M059J (cell line): ENCODE measurements at regions not wholly inside any gene's neighbourhood (a gene's known extent, or its start where the extent isn't known, plus 50 kb on each side); places are given as distances from the start of the nearest gene placed in this dataset.
A peak's percentile ranks its signal among the peaks of the same experiment; 100 is the strongest.

Experiments
- DNase-seq: peaks from one replicate; pipeline ENCODE4 v3.0.0-alpha.2; 2012; ENCODE audit warnings: low read depth

GRCh38 chr5:68793993-68794392, 299.8 kb upstream of the SLC30A5 start:
- DNase-seq = no peak

- DNase-seq = no peak
Measured at GRCh38 chr5:68795190-68795589, 298.6 kb upstream of the SLC30A5 start.

DNA sequence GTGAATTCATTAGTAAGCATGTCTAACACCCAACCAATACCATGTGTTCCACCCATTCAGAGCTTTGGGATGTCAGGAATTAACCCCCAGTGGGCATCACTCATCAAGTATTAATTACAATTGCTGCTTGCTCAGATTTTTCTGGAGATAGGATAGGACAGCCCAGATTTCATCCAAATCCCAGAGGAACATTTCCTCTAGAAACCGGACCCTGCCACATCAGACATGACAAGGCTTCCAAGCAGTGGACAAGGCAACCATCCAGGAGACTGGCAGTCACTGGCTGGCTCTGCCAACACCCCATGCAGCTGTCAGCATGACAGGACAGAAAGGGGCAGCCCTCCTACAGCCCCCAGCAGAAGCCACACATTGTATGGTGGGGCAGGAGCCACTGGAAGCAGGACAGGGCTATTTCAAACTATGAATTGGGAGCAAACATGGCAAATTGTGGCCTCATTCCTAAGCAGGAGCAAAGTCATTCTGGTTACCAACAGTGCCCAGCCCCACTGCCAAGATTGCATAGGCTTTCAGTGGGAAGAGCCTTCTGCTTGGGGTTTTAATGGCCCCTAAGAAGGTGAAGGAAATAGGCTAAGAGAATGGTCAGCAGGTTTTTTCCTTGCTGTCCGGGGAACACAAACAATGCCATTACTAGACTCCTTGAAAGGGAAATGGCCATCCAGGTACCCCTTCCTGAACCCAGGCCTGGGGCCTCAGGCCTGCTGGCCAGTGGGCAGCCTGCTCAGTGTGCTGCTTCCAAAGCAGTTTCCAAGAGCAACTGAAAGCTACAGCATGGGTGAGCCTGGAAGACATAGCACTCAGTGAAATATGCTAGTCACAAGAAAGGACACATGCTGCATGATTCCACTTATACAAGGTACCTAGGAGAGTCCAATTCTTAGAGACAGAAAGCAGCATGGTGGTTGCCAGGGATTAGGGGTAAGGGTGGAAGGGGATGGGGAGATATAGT, 294.7 kb upstream of the SLC30A5 start:
- DNase-seq = peak; percentile 25

DNA sequence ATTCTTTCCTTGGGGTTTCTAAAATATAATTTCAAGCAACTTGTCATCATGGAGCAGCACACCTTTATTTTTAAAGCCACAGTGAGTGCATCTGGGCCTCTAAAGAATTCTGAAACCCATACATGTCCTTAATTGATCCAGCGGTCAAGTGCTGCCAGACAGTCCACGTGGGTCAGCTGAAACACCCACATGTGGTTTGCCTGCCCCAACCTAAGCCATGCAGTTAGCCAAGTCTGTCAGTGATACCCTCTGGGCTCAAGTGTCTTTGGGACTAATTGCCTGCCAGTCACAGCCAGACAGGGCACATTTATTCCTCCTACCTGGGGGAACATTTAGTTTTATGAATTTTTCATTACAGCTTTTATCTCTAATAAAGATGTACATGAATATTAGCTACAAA, 291.4 kb upstream of the SLC30A5 start:
- DNase-seq = no peak

GRCh38 chr5:68803881-68804319, 289.9 kb upstream of the SLC30A5 start:
- DNase-seq = no peak

- no peak for DNase-seq
Measured at GRCh38 chr5:68804343-68804742, 289.5 kb upstream of the SLC30A5 start.

DNA sequence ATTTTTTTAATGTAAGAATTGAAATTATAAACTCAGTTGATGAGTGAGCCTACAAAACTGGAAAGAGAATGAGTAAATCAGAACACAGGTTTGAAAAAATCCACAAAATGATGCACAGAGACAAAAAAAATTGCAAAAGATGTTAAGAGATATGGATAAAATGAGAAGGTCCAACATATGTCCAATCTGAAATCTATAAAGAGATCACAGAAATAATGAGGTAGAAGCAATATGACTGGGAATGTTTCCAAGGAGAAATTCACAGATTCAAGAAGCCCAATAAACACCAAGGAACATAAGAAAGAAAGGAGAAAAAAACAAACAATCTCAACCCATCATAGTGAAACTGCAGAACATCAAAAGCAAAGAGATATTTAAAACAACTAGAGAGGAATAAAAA, 288.4 kb upstream of the SLC30A5 start:
- no peak for DNase-seq

GRCh38 chr5:68817632-68818031, 276.2 kb upstream of the SLC30A5 start:
- no peak for DNase-seq

DNA sequence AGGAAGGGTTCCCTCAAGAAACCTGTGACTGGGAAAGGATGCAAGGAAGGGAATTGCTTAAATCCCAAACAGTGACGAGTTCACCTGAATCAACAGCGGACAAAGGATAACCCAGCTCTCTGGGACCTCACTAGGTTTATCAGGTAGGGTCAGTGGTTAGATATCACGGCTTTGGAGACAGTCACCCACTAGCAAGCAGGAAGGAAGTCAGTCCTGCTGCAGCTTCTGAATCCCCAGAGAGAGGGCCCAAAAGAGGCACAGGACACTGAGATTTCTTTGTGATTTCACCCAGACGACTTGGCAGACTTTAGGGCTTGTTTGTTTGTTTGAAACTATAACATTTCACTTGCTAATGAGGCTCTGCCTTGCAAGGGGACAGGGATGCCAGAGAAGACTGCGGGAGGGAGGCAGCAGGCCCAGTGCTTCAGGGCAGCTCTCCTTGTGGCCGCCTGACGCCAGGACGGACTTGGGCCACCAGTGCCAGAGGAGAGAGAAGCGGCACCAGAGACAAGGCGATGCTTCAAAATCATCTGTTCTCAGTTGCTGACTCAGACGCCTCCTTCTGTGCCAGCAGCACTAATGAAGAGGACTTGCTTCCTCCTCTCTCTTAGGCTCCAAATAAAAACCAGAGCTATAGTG, 275.6 kb upstream of the SLC30A5 start:
- DNase-seq = peak; percentile 32

DNA sequence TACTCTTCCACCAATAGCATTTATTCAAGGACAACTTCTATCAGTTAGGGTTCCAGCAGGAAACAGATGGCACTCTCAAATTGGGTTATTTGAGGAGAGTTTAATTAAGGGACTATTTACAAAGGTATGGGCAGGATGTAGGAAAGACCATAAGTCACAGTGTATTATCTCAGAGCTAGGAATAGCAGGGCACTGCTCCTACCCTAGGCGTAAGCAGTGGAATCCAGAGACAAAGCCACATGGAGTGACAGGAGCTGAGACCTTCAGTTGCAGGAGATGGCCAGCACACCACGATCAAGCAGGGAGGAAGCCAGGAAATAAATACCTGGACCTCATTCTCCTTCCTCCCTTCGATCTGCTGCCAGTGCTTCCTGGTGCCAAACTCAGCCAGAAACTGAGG, 274.9 kb upstream of the SLC30A5 start:
- no peak for DNase-seq

- no peak for DNase-seq
Measured at GRCh38 chr5:68821056-68821455, 272.8 kb upstream of the SLC30A5 start.

DNA sequence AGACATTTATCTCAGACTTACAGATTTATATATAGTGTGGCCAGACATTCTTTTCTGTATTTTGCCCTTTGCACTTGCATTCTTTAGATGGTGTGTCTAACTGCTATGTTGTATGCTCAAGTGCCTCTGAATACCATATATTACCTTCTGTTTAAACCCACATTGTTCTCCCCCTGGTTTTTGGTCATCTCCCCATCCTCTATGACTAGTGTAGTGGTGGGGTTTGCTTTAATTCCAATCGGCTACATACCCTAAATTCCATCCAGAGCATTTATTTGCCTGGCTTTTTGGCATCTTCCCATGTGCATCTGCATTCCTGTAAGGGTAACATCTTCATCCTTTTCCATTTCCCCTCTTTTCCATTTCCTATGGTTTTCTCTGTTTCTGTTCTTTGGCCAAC, 271.0 kb upstream of the SLC30A5 start:
- DNase-seq = no peak

DNA sequence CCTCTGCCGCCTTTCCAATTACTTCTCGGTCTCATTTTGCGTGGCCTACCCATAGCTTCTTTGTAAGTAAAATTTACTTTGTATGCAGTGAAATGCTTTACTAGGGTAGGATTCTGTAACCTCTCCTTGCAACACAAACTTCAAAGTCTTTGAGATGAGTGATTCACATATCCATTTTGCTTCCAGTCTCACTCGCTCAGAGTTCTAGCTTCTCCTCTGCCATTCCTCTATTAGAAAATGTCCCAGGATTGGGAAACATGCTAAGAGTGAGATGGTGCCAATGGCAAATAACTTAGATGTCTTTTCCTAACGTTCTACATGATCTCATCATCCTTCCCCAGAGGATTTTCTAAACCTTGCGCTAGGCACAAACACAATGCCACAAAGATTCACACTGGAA, 270.5 kb upstream of the SLC30A5 start:
- no peak for DNase-seq

GRCh38 chr5:68830377-68830898, 263.4 kb upstream of the SLC30A5 start:
- no peak for DNase-seq

GRCh38 chr5:68834491-68834981, 259.3 kb upstream of the SLC30A5 start:
- no peak for DNase-seq

GRCh38 chr5:68838157-68838718, 255.6 kb upstream of the SLC30A5 start:
- no peak for DNase-seq

DNA sequence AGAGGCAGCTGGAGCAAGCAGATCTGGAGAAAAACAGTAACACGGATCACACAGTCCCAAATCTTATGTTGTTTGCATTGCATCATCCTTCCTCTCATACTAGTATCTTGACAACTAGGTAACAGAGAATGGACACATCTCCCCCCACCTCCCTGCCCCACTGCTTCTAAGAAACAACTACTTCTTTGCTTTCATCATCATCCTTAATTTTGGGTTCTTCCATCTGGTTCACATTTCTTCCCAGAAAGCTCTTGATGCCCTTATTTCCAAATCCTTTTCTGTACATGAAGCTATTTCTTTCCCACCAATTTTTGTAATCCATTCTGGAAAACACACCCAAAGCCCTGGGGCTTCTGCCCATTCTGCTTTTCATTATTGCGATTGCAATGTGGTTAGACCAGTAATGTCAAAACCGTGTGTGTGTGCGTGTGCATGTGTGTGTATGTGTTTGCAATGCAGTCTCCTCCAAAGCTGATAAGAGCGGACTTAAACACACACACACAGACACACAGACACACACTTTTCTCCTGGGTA, 254.7 kb upstream of the SLC30A5 start:
- peak; percentile 40 for DNase-seq

DNA sequence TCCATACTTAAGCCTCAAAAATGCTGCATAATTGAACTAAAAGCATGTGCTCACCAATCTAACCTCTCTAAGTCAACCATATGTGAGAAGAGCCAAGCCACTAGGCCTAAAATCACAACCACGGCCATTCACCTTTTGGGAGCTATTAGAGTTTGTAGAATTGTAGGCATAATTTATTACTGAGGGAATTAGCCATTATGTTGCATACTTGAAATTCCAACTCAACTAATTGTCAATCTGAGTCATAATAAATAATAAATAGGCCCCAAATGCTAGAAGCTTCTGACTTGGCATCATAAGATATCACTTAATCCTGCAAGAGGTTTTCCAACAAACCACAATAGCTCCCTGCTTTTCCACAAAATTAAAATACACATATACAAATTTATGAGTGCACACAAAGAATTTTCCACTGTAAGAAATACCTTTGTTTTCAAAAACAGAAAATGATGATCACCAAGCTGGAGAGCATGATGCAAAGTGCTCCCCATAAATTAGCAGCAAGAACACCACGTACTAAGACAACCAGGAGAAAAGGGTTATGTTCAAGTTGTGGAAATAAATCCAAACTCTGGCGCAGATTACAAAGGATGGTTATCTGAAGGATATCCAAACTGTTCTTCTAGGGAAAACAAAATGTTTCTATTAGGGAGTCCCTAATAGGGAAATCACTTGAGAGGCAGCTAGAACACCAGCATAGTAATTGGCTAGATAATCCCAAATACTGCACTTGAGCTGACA, 250.0 kb upstream of the SLC30A5 start:
- peak; percentile 70 for DNase-seq

- DNase-seq = peak; percentile 42
Measured at GRCh38 chr5:68845131-68845530, 248.7 kb upstream of the SLC30A5 start.

DNA sequence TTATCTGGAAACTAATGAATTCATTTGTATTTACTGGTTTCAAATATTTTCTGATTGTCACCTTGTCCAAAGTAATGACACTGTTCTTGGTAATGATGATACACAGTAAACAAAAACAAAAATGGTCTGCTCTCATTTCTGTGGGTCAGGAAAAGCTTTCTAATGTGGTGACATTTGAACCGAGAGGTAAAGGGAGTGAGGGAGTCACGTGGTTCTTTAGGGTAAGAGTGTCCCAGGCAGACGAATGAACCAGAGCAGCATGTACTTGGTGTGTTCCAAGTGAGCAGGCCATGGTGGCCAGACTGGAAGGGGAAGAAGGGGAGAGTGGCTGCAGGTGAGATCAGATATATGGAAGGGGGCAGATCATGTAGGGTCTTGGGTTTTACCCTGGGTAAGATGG, 247.0 kb upstream of the SLC30A5 start:
- no peak for DNase-seq

DNA sequence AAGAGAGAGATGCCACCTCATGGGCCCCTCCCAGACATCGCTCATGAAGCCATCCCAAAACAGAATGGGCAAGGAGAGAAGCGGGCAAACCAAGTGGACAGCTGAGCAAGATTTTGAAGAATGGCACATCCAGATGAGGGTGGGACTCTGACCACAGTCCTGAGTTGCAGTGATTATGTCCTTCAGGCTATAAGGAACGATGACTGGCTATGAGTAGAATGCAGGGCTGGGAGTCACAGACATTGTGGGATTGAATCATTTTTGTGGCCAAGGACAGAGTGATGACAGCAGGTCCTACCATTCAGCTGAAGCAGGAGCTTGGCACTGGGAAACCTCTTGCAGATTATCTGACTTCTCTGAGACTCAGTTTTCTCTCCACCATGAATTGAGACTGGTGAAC, 245.7 kb upstream of the SLC30A5 start:
- DNase-seq = peak; percentile 92
